ENCODE measurements at regions not wholly inside any gene's neighbourhood (a gene's known extent, or its start where the extent isn't known, plus 50 kb on each side); places are given as distances from the start of the nearest gene placed in this dataset.
"Not testable (repeated sequence)": the region's sequence is repeated elsewhere in the genome, so short reads cannot be mapped to it uniquely, and the experiment has no call there.

GRCh38 chr1:238953448-238954010 is 432.8 kb upstream of the CHRM3 start:
- DNase-seq (ENCODE audit: low read depth): no peak
- Histone ChIP-seq H3K27me3 (replicated peaks; ENCODE audit: control insufficient read depth, insufficient read depth, low read length) (no peaks in the 10 kb centered on the region), H3K9ac (ENCODE audit: low read length) (no peak overlapping the region), H3K9me3 (ENCODE audit: control insufficient read depth, low read length) (no peaks in the 10 kb centered on the region), H3K36me3 (ENCODE audit: control insufficient read depth, insufficient read depth, low read length, severe bottlenecking) (no peaks in the 10 kb centered on the region), H3K4me1 (ENCODE audit: control insufficient read depth, insufficient read depth, low read length) (peaks cover 7% of the 10 kb centered on the region), H3K4me3 (ENCODE audit: low read length) (no peak overlapping the region)

GRCh38 chr1:238951809-238952208 is 434.6 kb upstream of the CHRM3 start:
- DNase-seq (ENCODE audit: low read depth): peak; percentile 83
- Histone ChIP-seq H3K36me3 (ENCODE audit: control insufficient read depth, insufficient read depth, low read length, severe bottlenecking) (no peaks in the 10 kb centered on the region), H3K4me1 (ENCODE audit: control insufficient read depth, insufficient read depth, low read length) (peaks cover 7% of the 10 kb centered on the region), H3K4me3 (ENCODE audit: low read length) (no peak overlapping the region), H3K9ac (ENCODE audit: low read length) (no peak overlapping the region), H3K9me3 (ENCODE audit: control insufficient read depth, low read length) (no peaks in the 10 kb centered on the region), H3K27me3 (replicated peaks; ENCODE audit: control insufficient read depth, insufficient read depth, low read length) (no peaks in the 10 kb centered on the region)

- H3K27me3 ChIP-seq (replicated peaks; ENCODE audit: control insufficient read depth, insufficient read depth, low read length): no peaks in the 10 kb centered on the region
- H3K9me3 ChIP-seq (ENCODE audit: control insufficient read depth, low read length): no peaks in the 10 kb centered on the region
- peak; percentile 9 for DNase-seq (ENCODE audit: low read depth)
- H3K4me1 ChIP-seq (ENCODE audit: control insufficient read depth, insufficient read depth, low read length): peaks cover 7% of the 10 kb centered on the region
- no peak overlapping the region for H3K9ac ChIP-seq (ENCODE audit: low read length)
- no peak overlapping the region for H3K4me3 ChIP-seq (ENCODE audit: low read length)
- no peaks in the 10 kb centered on the region for H3K36me3 ChIP-seq (ENCODE audit: control insufficient read depth, insufficient read depth, low read length, severe bottlenecking)
Observed at GRCh38 chr1:238950784-238951183, 435.6 kb upstream of the CHRM3 start.

GRCh38 chr1:238950017-238950416 is 436.4 kb upstream of the CHRM3 start:
- Histone ChIP-seq H3K4me3 (ENCODE audit: low read length) (no peak overlapping the region), H3K36me3 (ENCODE audit: control insufficient read depth, insufficient read depth, low read length, severe bottlenecking) (no peaks in the 10 kb centered on the region), H3K9ac (ENCODE audit: low read length) (no peak overlapping the region), H3K9me3 (ENCODE audit: control insufficient read depth, low read length) (no peaks in the 10 kb centered on the region), H3K27me3 (replicated peaks; ENCODE audit: control insufficient read depth, insufficient read depth, low read length) (no peaks in the 10 kb centered on the region), H3K4me1 (ENCODE audit: control insufficient read depth, insufficient read depth, low read length) (peaks cover 7% of the 10 kb centered on the region)
- DNase-seq (ENCODE audit: low read depth): no peak

GRCh38 chr1:238944028-238944427 is 442.3 kb upstream of the CHRM3 start:
- H3K9me3 ChIP-seq (ENCODE audit: control insufficient read depth, low read length): peaks cover 7% of the 10 kb centered on the region
- H3K9ac ChIP-seq (ENCODE audit: low read length): no peak overlapping the region
- DNase-seq (ENCODE audit: low read depth): no peak
- no peaks in the 10 kb centered on the region for H3K36me3 ChIP-seq (ENCODE audit: control insufficient read depth, insufficient read depth, low read length, severe bottlenecking)
- H3K27me3 ChIP-seq (replicated peaks; ENCODE audit: control insufficient read depth, insufficient read depth, low read length): no peaks in the 10 kb centered on the region
- H3K4me1 ChIP-seq (ENCODE audit: control insufficient read depth, insufficient read depth, low read length): no peaks in the 10 kb centered on the region
- no peak overlapping the region for H3K4me3 ChIP-seq (ENCODE audit: low read length)

GRCh38 chr1:238927899-238928298 is 458.5 kb upstream of the CHRM3 start:
- Histone ChIP-seq H3K4me3 (ENCODE audit: low read length) (no peak overlapping the region), H3K9me3 (ENCODE audit: control insufficient read depth, low read length) (peaks cover 11% of the 10 kb centered on the region), H3K9ac (ENCODE audit: low read length) (no peak overlapping the region), H3K27me3 (replicated peaks; ENCODE audit: control insufficient read depth, insufficient read depth, low read length) (no peaks in the 10 kb centered on the region), H3K4me1 (ENCODE audit: control insufficient read depth, insufficient read depth, low read length) (no peaks in the 10 kb centered on the region), H3K36me3 (ENCODE audit: control insufficient read depth, insufficient read depth, low read length, severe bottlenecking) (no peaks in the 10 kb centered on the region)
- DNase-seq (ENCODE audit: low read depth): no peak

- Histone ChIP-seq H3K9me3 (ENCODE audit: control insufficient read depth, low read length) (no peaks in the 10 kb centered on the region), H3K4me3 (ENCODE audit: low read length) (no peak overlapping the region), H3K36me3 (ENCODE audit: control insufficient read depth, insufficient read depth, low read length, severe bottlenecking) (no peaks in the 10 kb centered on the region), H3K4me1 (ENCODE audit: control insufficient read depth, insufficient read depth, low read length) (no peaks in the 10 kb centered on the region), H3K9ac (ENCODE audit: low read length) (no peak overlapping the region), H3K27me3 (replicated peaks; ENCODE audit: control insufficient read depth, insufficient read depth, low read length) (no peaks in the 10 kb centered on the region)
- DNase-seq (ENCODE audit: low read depth): no peak
Observed at GRCh38 chr1:238916828-238917227, 469.5 kb upstream of the CHRM3 start.

GRCh38 chr1:238914346-238914745 is 472.0 kb upstream of the CHRM3 start:
- Histone ChIP-seq H3K27me3 (replicated peaks; ENCODE audit: control insufficient read depth, insufficient read depth, low read length) (no peaks in the 10 kb centered on the region), H3K36me3 (ENCODE audit: control insufficient read depth, insufficient read depth, low read length, severe bottlenecking) (no peaks in the 10 kb centered on the region), H3K4me3 (ENCODE audit: low read length) (no peak overlapping the region), H3K9ac (ENCODE audit: low read length) (no peak overlapping the region), H3K4me1 (ENCODE audit: control insufficient read depth, insufficient read depth, low read length) (no peaks in the 10 kb centered on the region), H3K9me3 (ENCODE audit: control insufficient read depth, low read length) (no peaks in the 10 kb centered on the region)
- DNase-seq (ENCODE audit: low read depth): no peak

- H3K9ac ChIP-seq (ENCODE audit: low read length): no peak overlapping the region
- no peak overlapping the region for H3K4me3 ChIP-seq (ENCODE audit: low read length)
- DNase-seq (ENCODE audit: low read depth): no peak
- no peaks in the 10 kb centered on the region for H3K27me3 ChIP-seq (replicated peaks; ENCODE audit: control insufficient read depth, insufficient read depth, low read length)
- H3K36me3 ChIP-seq (ENCODE audit: control insufficient read depth, insufficient read depth, low read length, severe bottlenecking): no peaks in the 10 kb centered on the region
- H3K9me3 ChIP-seq (ENCODE audit: control insufficient read depth, low read length): no peaks in the 10 kb centered on the region
- H3K4me1 ChIP-seq (ENCODE audit: control insufficient read depth, insufficient read depth, low read length): no peaks in the 10 kb centered on the region
Observed at GRCh38 chr1:238913210-238913609, 473.2 kb upstream of the CHRM3 start.

GRCh38 chr1:238912148-238912547 is 474.2 kb upstream of the CHRM3 start:
- Histone ChIP-seq H3K4me3 (ENCODE audit: low read length) (no peak overlapping the region), H3K4me1 (ENCODE audit: control insufficient read depth, insufficient read depth, low read length) (no peaks in the 10 kb centered on the region), H3K9me3 (ENCODE audit: control insufficient read depth, low read length) (no peaks in the 10 kb centered on the region), H3K27me3 (replicated peaks; ENCODE audit: control insufficient read depth, insufficient read depth, low read length) (no peaks in the 10 kb centered on the region), H3K9ac (ENCODE audit: low read length) (no peak overlapping the region), H3K36me3 (ENCODE audit: control insufficient read depth, insufficient read depth, low read length, severe bottlenecking) (no peaks in the 10 kb centered on the region)
- no peak for DNase-seq (ENCODE audit: low read depth)

GRCh38 chr1:238902752-238903151 is 483.6 kb upstream of the CHRM3 start:
- H3K9me3 ChIP-seq (ENCODE audit: control insufficient read depth, low read length); H3K9ac ChIP-seq (ENCODE audit: low read length); H3K4me1 ChIP-seq (ENCODE audit: control insufficient read depth, insufficient read depth, low read length); H3K27me3 ChIP-seq (replicated peaks; ENCODE audit: control insufficient read depth, insufficient read depth, low read length); H3K36me3 ChIP-seq (ENCODE audit: control insufficient read depth, insufficient read depth, low read length, severe bottlenecking); H3K4me3 ChIP-seq (ENCODE audit: low read length); DNase-seq (ENCODE audit: low read depth): not testable (repeated sequence)

- no peak overlapping the region for H3K4me3 ChIP-seq (ENCODE audit: low read length)
- no peaks in the 10 kb centered on the region for H3K36me3 ChIP-seq (ENCODE audit: control insufficient read depth, insufficient read depth, low read length, severe bottlenecking)
- DNase-seq (ENCODE audit: low read depth): no peak
- no peak overlapping the region for H3K9ac ChIP-seq (ENCODE audit: low read length)
- no peaks in the 10 kb centered on the region for H3K4me1 ChIP-seq (ENCODE audit: control insufficient read depth, insufficient read depth, low read length)
- no peaks in the 10 kb centered on the region for H3K27me3 ChIP-seq (replicated peaks; ENCODE audit: control insufficient read depth, insufficient read depth, low read length)
- no peaks in the 10 kb centered on the region for H3K9me3 ChIP-seq (ENCODE audit: control insufficient read depth, low read length)
Observed at GRCh38 chr1:238900334-238900865, 486.0 kb upstream of the CHRM3 start.

Measured in adipocyte (in vitro differentiated cells).